ENCODE measurements at regions not wholly inside any gene's neighbourhood (a gene's known extent, or its start where the extent isn't known, plus 50 kb on each side); places are given as distances from the start of the nearest gene placed in this dataset.

DNA sequence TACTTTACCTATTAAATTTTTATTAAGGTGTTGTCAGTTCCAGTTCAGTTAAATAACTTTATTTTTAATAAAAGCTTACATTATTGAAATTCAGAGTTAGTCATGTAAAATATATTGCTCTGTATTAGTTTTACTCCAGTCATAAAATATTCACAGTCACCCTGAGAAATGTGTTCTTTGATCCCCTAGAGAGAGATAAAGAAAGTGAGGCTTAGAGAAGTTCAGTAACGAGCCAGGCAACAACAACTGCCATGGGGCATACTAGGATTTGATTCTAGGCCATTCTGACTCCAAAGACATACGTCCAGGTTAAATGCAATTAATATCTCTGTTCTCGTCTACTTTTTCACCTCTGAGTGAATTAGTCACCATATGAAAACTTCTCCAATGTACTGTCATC is 761.9 kb upstream of the CXADR start:
- ATAC-seq, result no peak
- no peaks in the 10 kb centered on the region for H3K27me3 Mint-ChIP-seq
- no peak overlapping the region for H3K4me3 Mint-ChIP-seq
- intact Hi-C loops (cut with DNase I, micrococcal nuclease), result no loop called here
- CTCF ChIA-PET, result no interaction called here
- no peaks in the 10 kb centered on the region for H3K4me1 Mint-ChIP-seq
- no peak for DNase-seq
- POLR2A ChIA-PET, result no interaction called here
- peaks cover 5% of the 10 kb centered on the region for H3K9me3 Mint-ChIP-seq (ENCODE audit: low read depth)
- no peaks in the 10 kb centered on the region for H3K36me3 Mint-ChIP-seq (ENCODE audit: low read depth)
- H3K27ac Mint-ChIP-seq, result no peak overlapping the region

GRCh38 chr21:16751695-16752474 is 761.0 kb upstream of the CXADR start:
- no peak overlapping the region for H3K27ac Mint-ChIP-seq
- no peaks in the 10 kb centered on the region for H3K36me3 Mint-ChIP-seq (ENCODE audit: low read depth)
- CTCF ChIA-PET, result no interaction called here
- intact Hi-C loops (cut with DNase I, micrococcal nuclease), result no loop called here
- no peaks in the 10 kb centered on the region for H3K4me1 Mint-ChIP-seq
- peaks cover 5% of the 10 kb centered on the region for H3K9me3 Mint-ChIP-seq (ENCODE audit: low read depth)
- POLR2A ChIA-PET, result no interaction called here
- ATAC-seq (no peak), DNase-seq (no peak)
- no peaks in the 10 kb centered on the region for H3K27me3 Mint-ChIP-seq
- H3K4me3 Mint-ChIP-seq, result no peak overlapping the region

GRCh38 chr21:16752475-16752857 is 760.4 kb upstream of the CXADR start:
- H3K36me3 Mint-ChIP-seq (ENCODE audit: low read depth), result no peaks in the 10 kb centered on the region
- no peak for ATAC-seq
- ChIA-PET POLR2A (no interaction called here), CTCF (no interaction called here)
- H3K27me3 Mint-ChIP-seq, result no peaks in the 10 kb centered on the region
- no peak overlapping the region for H3K27ac Mint-ChIP-seq
- intact Hi-C loops (cut with DNase I, micrococcal nuclease), result no loop called here
- no peak for DNase-seq
- no peak overlapping the region for H3K4me3 Mint-ChIP-seq
- peaks cover 5% of the 10 kb centered on the region for H3K9me3 Mint-ChIP-seq (ENCODE audit: low read depth)
- H3K4me1 Mint-ChIP-seq, result no peaks in the 10 kb centered on the region

DNA sequence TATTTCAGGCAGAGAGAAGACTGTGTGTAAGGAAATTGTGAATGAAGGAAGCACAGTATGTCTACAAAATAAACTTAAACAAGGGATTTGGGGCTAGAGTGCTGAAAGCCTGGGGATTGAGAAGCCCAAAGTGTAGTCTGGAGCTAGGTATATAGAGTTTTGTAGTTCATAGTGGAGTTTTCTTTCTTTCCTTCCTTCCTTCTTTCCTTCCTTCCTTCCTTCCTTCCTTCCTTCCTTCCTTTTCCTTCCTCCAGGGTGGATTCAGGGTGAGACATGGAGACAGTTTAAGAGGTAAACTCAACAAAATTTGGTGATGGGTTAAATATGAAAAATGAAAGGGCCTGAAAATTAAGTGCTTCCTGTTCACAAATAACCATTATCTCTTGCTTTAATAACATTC is 757.8 kb upstream of the CXADR start:
- peaks cover 2% of the 10 kb centered on the region for H3K9me3 Mint-ChIP-seq (ENCODE audit: low read depth)
- H3K36me3 Mint-ChIP-seq (ENCODE audit: low read depth), result no peaks in the 10 kb centered on the region
- H3K27me3 Mint-ChIP-seq, result no peaks in the 10 kb centered on the region
- no peak for DNase-seq
- H3K4me3 Mint-ChIP-seq, result no peak overlapping the region
- H3K4me1 Mint-ChIP-seq, result no peaks in the 10 kb centered on the region
- intact Hi-C loops (cut with DNase I, micrococcal nuclease), result no loop called here
- ChIA-PET CTCF (no interaction called here), POLR2A (no interaction called here)
- H3K27ac Mint-ChIP-seq, result no peak overlapping the region
- no peak for ATAC-seq

- Mint-ChIP-seq H3K4me3 (no peak overlapping the region), H3K27me3 (no peaks in the 10 kb centered on the region), H3K9me3 (ENCODE audit: low read depth) (peaks cover 8% of the 10 kb centered on the region), H3K27ac (no peak overlapping the region), H3K4me1 (no peaks in the 10 kb centered on the region), H3K36me3 (ENCODE audit: low read depth) (no peaks in the 10 kb centered on the region)
- ATAC-seq (no peak), DNase-seq (no peak)
- ChIA-PET CTCF (interaction anchor here (0.6 to 0.7 kb wide), 2 partner anchors 374 to 518 kb away, joined by 3 read pairs; no protein-coding TSS in a partner anchor), POLR2A (no interaction called here)
- intact Hi-C loops (cut with DNase I, micrococcal nuclease), result no loop called here
Measured at GRCh38 chr21:16767201-16767600, 745.6 kb upstream of the CXADR start.

- ChIA-PET POLR2A (no interaction called here), CTCF (no interaction called here)
- Mint-ChIP-seq H3K9me3 (ENCODE audit: low read depth) (peaks cover 10% of the 10 kb centered on the region), H3K27ac (no peak overlapping the region), H3K4me1 (no peaks in the 10 kb centered on the region), H3K36me3 (ENCODE audit: low read depth) (no peaks in the 10 kb centered on the region), H3K4me3 (no peak overlapping the region), H3K27me3 (no peaks in the 10 kb centered on the region)
- ATAC-seq (no peak), DNase-seq (no peak)
- intact Hi-C loops (cut with DNase I, micrococcal nuclease), result no loop called here
Measured at GRCh38 chr21:16768096-16768495, 744.7 kb upstream of the CXADR start.

- intact Hi-C loops (cut with DNase I, micrococcal nuclease), result no loop called here
Measured at GRCh38 chr21:16770266-16770665, 742.6 kb upstream of the CXADR start.

DNA sequence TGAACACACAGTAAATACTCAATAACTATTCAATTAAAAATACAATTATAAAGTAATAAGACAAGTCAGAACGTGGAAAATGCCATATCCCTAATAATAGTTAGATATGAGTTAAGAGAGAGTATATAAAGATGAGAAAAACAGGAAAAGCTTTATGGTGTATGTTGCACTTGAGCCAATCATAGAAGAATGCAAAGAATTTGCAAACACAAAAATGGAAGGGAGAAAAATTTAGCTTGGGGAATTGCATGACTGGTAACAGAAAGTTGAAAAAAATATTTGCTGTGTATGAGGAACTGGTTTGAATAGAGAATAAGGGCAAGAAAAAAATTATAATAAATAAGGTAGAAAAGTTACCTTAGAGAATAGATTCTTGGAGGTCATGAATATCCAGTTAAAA is 739.6 kb upstream of the CXADR start:
- intact Hi-C loops (cut with DNase I, micrococcal nuclease), result no loop called here
- Mint-ChIP-seq H3K9me3 (ENCODE audit: low read depth) (peaks cover 8% of the 10 kb centered on the region), H3K36me3 (ENCODE audit: low read depth) (no peaks in the 10 kb centered on the region), H3K27ac (no peak overlapping the region), H3K27me3 (no peaks in the 10 kb centered on the region), H3K4me1 (no peaks in the 10 kb centered on the region), H3K4me3 (no peak overlapping the region)
- CTCF ChIA-PET, result no interaction called here
- DNase-seq (no peak), ATAC-seq (no peak)
- POLR2A ChIA-PET, result no interaction called here

More at GRCh38 chr21:16770266-16770665, 742.6 kb upstream of the CXADR start:
- ChIA-PET POLR2A (no interaction called here), CTCF (interaction anchor here (0.6 kb wide), 1 partner anchor 199 kb away, joined by 3 read pairs; no protein-coding TSS in a partner anchor)
- Mint-ChIP-seq H3K27ac (no peak overlapping the region), H3K27me3 (no peaks in the 10 kb centered on the region), H3K4me1 (no peaks in the 10 kb centered on the region), H3K4me3 (no peak overlapping the region), H3K36me3 (ENCODE audit: low read depth) (no peaks in the 10 kb centered on the region), H3K9me3 (ENCODE audit: low read depth) (peaks cover 12% of the 10 kb centered on the region)
- ATAC-seq (no peak), DNase-seq (no peak)

GRCh38 chr21:16775076-16775475 is 737.8 kb upstream of the CXADR start:
- ATAC-seq (no peak), DNase-seq (no peak)
- ChIA-PET CTCF (interaction anchor here (1.0 kb wide), 1 partner anchor 22 kb away, joined by 4 read pairs; no protein-coding TSS in a partner anchor), POLR2A (no interaction called here)
- no peaks in the 10 kb centered on the region for H3K27me3 Mint-ChIP-seq
- intact Hi-C loops (cut with DNase I, micrococcal nuclease), result no loop called here
- no peaks in the 10 kb centered on the region for H3K36me3 Mint-ChIP-seq (ENCODE audit: low read depth)
- H3K27ac Mint-ChIP-seq, result no peak overlapping the region
- no peak overlapping the region for H3K4me3 Mint-ChIP-seq
- H3K9me3 Mint-ChIP-seq (ENCODE audit: low read depth), result peaks cover 10% of the 10 kb centered on the region
- no peaks in the 10 kb centered on the region for H3K4me1 Mint-ChIP-seq

DNA sequence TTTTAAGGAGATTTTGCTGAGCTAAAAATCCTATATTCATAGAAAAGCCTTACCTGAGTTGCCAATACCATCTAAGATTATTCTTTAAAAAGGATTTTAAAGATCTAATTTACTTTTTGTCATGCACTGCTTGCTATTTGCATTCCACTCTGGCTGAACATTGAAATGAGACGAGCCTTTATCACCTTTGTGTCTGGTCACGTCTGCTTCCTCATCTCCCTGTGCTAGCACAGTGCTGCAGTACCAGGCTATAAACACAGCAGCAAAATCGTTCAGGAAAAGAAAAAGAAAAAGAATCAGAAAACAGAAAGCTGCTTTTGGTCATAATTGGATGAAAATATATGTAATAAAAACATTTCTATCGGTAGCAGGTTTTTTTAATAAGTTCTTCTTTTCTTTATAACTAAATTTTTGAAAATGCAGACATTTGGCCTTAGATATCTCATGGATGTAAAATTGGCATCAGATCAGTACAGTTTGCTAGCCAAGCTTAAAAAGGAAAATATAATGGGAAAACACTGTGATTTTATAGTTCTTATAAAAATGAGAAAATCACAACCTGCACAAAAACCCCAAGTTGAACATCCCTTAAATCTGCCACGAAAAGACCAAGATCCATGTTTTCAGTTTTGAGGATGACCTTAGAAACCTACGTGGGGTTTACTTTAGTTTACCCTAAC is 735.7 kb upstream of the CXADR start:
- H3K27ac Mint-ChIP-seq, result no peak overlapping the region
- H3K36me3 Mint-ChIP-seq (ENCODE audit: low read depth), result no peaks in the 10 kb centered on the region
- DNase-seq (no peak), ATAC-seq (no peak)
- H3K4me3 Mint-ChIP-seq, result no peak overlapping the region
- ChIA-PET POLR2A (no interaction called here), CTCF (interaction anchor here (1.0 kb wide), 1 partner anchor 28 kb away, joined by 3 read pairs; no protein-coding TSS in a partner anchor)
- no peaks in the 10 kb centered on the region for H3K4me1 Mint-ChIP-seq
- no peaks in the 10 kb centered on the region for H3K27me3 Mint-ChIP-seq
- peaks cover 14% of the 10 kb centered on the region for H3K9me3 Mint-ChIP-seq (ENCODE audit: low read depth)
- intact Hi-C loops (cut with DNase I, micrococcal nuclease), result no loop called here

DNA sequence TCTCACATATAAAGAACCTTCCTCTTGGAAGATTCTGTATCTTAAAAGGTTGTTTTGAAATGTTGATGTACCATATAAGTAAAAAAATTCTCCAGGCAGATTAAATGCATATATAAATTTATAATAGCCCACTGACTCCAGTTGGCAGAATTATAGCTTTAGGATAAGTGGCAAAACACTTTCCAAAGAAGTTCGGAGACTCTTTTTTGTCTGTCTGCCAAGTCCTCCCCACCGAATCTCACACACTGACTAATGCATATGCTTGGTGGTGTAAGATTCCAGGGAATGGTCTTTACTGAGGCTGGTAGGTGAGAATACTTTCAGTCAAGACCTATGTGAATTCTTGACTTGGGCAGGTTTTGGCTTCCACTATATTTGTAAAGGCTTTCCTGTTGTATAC is 724.3 kb upstream of the CXADR start:
- no peaks in the 10 kb centered on the region for H3K4me1 Mint-ChIP-seq
- no peak for ATAC-seq
- no peak overlapping the region for H3K4me3 Mint-ChIP-seq
- DNase-seq, result no peak
- ChIA-PET POLR2A (no interaction called here), CTCF (no interaction called here)
- H3K9me3 Mint-ChIP-seq (ENCODE audit: low read depth), result peaks cover 9% of the 10 kb centered on the region
- H3K27me3 Mint-ChIP-seq, result no peaks in the 10 kb centered on the region
- no peaks in the 10 kb centered on the region for H3K36me3 Mint-ChIP-seq (ENCODE audit: low read depth)
- H3K27ac Mint-ChIP-seq, result no peak overlapping the region
- intact Hi-C loops (cut with DNase I, micrococcal nuclease), result no loop called here

DNA sequence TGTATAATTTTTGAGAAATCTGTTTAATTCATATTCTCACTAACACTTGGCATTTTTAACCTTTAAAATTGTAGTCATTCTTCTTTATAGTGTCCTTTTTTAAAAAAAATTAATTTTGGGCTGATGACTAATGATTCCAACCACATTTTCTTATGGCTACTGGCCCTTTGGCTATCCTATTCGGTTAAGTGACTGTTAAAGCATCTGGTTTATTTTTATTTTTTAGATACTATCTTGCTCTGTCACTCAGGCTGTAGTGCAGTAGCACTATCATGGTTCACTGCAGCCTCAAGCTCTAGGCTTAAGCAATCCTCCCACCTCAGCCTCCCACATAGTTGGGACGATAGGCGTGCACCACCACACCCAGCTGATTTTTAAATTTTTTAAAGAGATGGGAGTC is 723.2 kb upstream of the CXADR start:
- intact Hi-C loops (cut with DNase I, micrococcal nuclease), result no loop called here
- H3K36me3 Mint-ChIP-seq (ENCODE audit: low read depth), result no peaks in the 10 kb centered on the region
- no peaks in the 10 kb centered on the region for H3K4me1 Mint-ChIP-seq
- H3K27ac Mint-ChIP-seq, result no peak overlapping the region
- no peak overlapping the region for H3K4me3 Mint-ChIP-seq
- ATAC-seq (no peak), DNase-seq (no peak)
- peaks cover 9% of the 10 kb centered on the region for H3K9me3 Mint-ChIP-seq (ENCODE audit: low read depth)
- ChIA-PET CTCF (interaction anchor here (0.6 kb wide), 1 partner anchor 118 kb away, joined by 3 read pairs; no protein-coding TSS in a partner anchor), POLR2A (no interaction called here)
- no peaks in the 10 kb centered on the region for H3K27me3 Mint-ChIP-seq
